Hepatocyte (in vitro differentiated cells): ENCODE measurements at regions not wholly inside any gene's neighbourhood (a gene's known extent, or its start where the extent isn't known, plus 50 kb on each side); places are given as distances from the start of the nearest gene placed in this dataset.

Experiments used
- EZH2 ChIP-seq: fragments of 200-600 bp; sonication (generic); IDR thresholded peaks from 2 replicates; pipeline ENCODE4 v1.6.1; 2016; ENCODE audit warnings: antibody characterized with exemption, mild to moderate bottlenecking, borderline replicate concordance
- EZH2phosphoT487 ChIP-seq: fragments of 200-600 bp; sonication (generic); IDR thresholded peaks from one replicate; pipeline ENCODE4 v1.6.1; 2018; ENCODE audit warnings: antibody characterized with exemption, mild to moderate bottlenecking, low read depth, moderate library complexity; ENCODE audit not compliant: unreplicated experiment, severe bottlenecking
- TF ChIP-seq, protein P1 (sequence below): fragments of 200-600 bp; sonication (generic); IDR thresholded peaks from 2 replicates; pipeline ENCODE4 v1.5.1; 2016; ENCODE audit warnings: antibody characterized with exemption, mild to moderate bottlenecking; ENCODE audit not compliant: poor library complexity

DNA sequence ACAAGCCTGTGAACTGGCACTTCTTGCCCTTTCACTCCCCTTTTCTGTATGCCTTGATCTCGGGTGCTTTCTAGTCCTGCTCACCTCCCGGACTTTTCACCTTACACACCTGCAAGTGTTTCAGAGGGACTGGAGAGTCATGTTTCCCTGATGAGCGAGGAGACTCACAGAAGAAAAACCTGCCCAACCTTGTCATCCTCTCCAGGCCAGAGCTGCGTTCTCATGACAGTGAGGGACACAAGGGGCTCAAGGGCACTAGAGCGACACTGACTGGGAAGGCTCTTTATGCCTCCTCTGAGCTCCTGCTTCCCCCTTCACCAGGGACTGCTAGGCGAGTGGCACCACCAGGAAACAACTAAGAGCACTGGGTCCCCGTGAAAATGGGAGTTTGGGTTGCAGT is 376.9 kb upstream of the RPS23 start:
- TF ChIP-seq EZH2phosphoT487 (no peak), EZH2 (no peak)
- TF ChIP-seq, protein P1, sequence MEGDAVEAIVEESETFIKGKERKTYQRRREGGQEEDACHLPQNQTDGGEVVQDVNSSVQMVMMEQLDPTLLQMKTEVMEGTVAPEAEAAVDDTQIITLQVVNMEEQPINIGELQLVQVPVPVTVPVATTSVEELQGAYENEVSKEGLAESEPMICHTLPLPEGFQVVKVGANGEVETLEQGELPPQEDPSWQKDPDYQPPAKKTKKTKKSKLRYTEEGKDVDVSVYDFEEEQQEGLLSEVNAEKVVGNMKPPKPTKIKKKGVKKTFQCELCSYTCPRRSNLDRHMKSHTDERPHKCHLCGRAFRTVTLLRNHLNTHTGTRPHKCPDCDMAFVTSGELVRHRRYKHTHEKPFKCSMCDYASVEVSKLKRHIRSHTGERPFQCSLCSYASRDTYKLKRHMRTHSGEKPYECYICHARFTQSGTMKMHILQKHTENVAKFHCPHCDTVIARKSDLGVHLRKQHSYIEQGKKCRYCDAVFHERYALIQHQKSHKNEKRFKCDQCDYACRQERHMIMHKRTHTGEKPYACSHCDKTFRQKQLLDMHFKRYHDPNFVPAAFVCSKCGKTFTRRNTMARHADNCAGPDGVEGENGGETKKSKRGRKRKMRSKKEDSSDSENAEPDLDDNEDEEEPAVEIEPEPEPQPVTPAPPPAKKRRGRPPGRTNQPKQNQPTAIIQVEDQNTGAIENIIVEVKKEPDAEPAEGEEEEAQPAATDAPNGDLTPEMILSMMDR: no peak
